ENCODE measurements at regions not wholly inside any gene's neighbourhood (a gene's known extent, or its start where the extent isn't known, plus 50 kb on each side); places are given as distances from the start of the nearest gene placed in this dataset.
"Not testable (repeated sequence)": the region's sequence is repeated elsewhere in the genome, so short reads cannot be mapped to it uniquely, and the experiment has no call there.

GRCh38 chr15:91625506-91625905, 228.0 kb upstream of the SLCO3A1 start:
- no peak for DNase-seq

- DNase-seq: no peak
These were observed 225.8 kb upstream of the SLCO3A1 start for GRCh38 chr15:91627473-91628278.

GRCh38 chr15:91630090-91630489, 223.4 kb upstream of the SLCO3A1 start:
- no peak for DNase-seq

- DNase-seq: no peak
These were observed 221.3 kb upstream of the SLCO3A1 start for GRCh38 chr15:91632176-91632575.

- DNase-seq: no peak
These were observed 220.5 kb upstream of the SLCO3A1 start for GRCh38 chr15:91632981-91633380.

- DNase-seq: no peak
These were observed 219.3 kb upstream of the SLCO3A1 start for GRCh38 chr15:91634179-91634578.

- no peak for DNase-seq
These were observed 218.4 kb upstream of the SLCO3A1 start for GRCh38 chr15:91635080-91635479.

GRCh38 chr15:91635641-91636040, 217.9 kb upstream of the SLCO3A1 start:
- DNase-seq: no peak

- no peak for DNase-seq
These were observed 204.5 kb upstream of the SLCO3A1 start for GRCh38 chr15:91649016-91649415.

GRCh38 chr15:91649831-91650321, 203.6 kb upstream of the SLCO3A1 start:
- DNase-seq: no peak

- DNase-seq: no peak
These were observed 202.3 kb upstream of the SLCO3A1 start for GRCh38 chr15:91651251-91651650.

GRCh38 chr15:91652610-91653207, 200.8 kb upstream of the SLCO3A1 start:
- DNase-seq: no peak

- not testable (repeated sequence) for DNase-seq
These were observed 197.8 kb upstream of the SLCO3A1 start for GRCh38 chr15:91655563-91656290.

GRCh38 chr15:91660174-91660649, 193.3 kb upstream of the SLCO3A1 start:
- DNase-seq: no peak

GRCh38 chr15:91664224-91664836, 189.2 kb upstream of the SLCO3A1 start:
- no peak for DNase-seq

- no peak for DNase-seq
These were observed 188.3 kb upstream of the SLCO3A1 start for GRCh38 chr15:91665212-91665611.

GRCh38 chr15:91668370-91668769, 185.1 kb upstream of the SLCO3A1 start:
- DNase-seq: no peak

- DNase-seq: no peak
These were observed 183.4 kb upstream of the SLCO3A1 start for GRCh38 chr15:91670108-91670507.

- no peak for DNase-seq
These were observed 175.5 kb upstream of the SLCO3A1 start for GRCh38 chr15:91678003-91678402.

- no peak for DNase-seq
These were observed 174.1 kb upstream of the SLCO3A1 start for GRCh38 chr15:91679447-91679846.

GRCh38 chr15:91685436-91685835, 168.1 kb upstream of the SLCO3A1 start:
- no peak for DNase-seq

- no peak for DNase-seq
These were observed 164.7 kb upstream of the SLCO3A1 start for GRCh38 chr15:91688811-91689210.

- DNase-seq: no peak
These were observed 164.1 kb upstream of the SLCO3A1 start for GRCh38 chr15:91689377-91689776.

All from activated effector memory CD4-positive, alpha-beta T cell treated with Interleukin-2 at 50 U/mL for 16 hours (primary cell).